Panc1 (cell line): ENCODE measurements at regions not wholly inside any gene's neighbourhood (a gene's known extent, or its start where the extent isn't known, plus 50 kb on each side); places are given as distances from the start of the nearest gene placed in this dataset.

Experiments used
- ATAC-seq: fragments of 200-7000 bp; cut with Tn5 transposase; 2 replicates; pipeline ENCODE4 v1.9.1; 2020; ENCODE audit warnings: mild to moderate bottlenecking, moderate library complexity
- BruUV-seq: library from RNA; stranded (reverse); fragments of 400-500 nt; replicated peaks from 2 replicates; lab custom pipeline; 2021; lab: Mats Ljungman, UMichigan
- CTCF ChIA-PET: fragments of 300-600 bp; sonication (Branson Sonifier 250); formaldehyde crosslinking; loops from one replicate; lab custom pipeline; 2022; ENCODE audit warnings: antibody characterized with exemption; lab: Charles Lee
- POLR2A ChIA-PET: fragments of 300-600 bp; sonication (Branson Sonifier 250); formaldehyde crosslinking; loops from one replicate; lab custom pipeline; 2022; ENCODE audit warnings: antibody characterized with exemption; lab: Charles Lee
- DNase-seq: peaks from one replicate; pipeline ENCODE4 v3.0.0-alpha.2; 2010; ENCODE audit warnings: low read depth, low spot score
- H3K27ac ChIP-seq: 2 replicates; pipeline ENCODE4 v1.5.1; 2011; ENCODE audit warnings: mild to moderate bottlenecking, low read length, inconsistent platforms
- H3K27me3 ChIP-seq: fragments of 200-500 bp; sonication (Bioruptor generic); 2 replicates; pipeline ENCODE4 v1.6.0; 2014; ENCODE audit warnings: low read length, inconsistent platforms; ENCODE audit not compliant: control insufficient read depth, insufficient read depth
- H3K36me3 ChIP-seq: fragments of 200-500 bp; sonication (Bioruptor generic); 2 replicates; pipeline ENCODE4 v1.5.1; 2014; ENCODE audit warnings: inconsistent platforms, mild to moderate bottlenecking, low read length, moderate library complexity; ENCODE audit not compliant: control insufficient read depth, insufficient read depth
- H3K4me1 ChIP-seq: 2 replicates; pipeline ENCODE4 v1.5.1; 2011; ENCODE audit warnings: inconsistent platforms, mild to moderate bottlenecking, low read length, moderate library complexity; ENCODE audit not compliant: control insufficient read depth, insufficient read depth
- H3K4me3 ChIP-seq, 2 experiments: 2 replicates each; pipeline ENCODE4 v1.5.1; 2011 to 2012; ENCODE audit warnings: low read depth in 2 of 2, low read length in 2 of 2, mild to moderate bottlenecking in 2 of 2, inconsistent platforms in 1 of 2, moderate library complexity in 1 of 2
- H3K9me3 ChIP-seq: fragments of 200-500 bp; sonication (Bioruptor generic); 2 replicates; pipeline ENCODE4 v1.5.1; 2014; ENCODE audit warnings: low read depth, mild to moderate bottlenecking, inconsistent platforms, low read length, moderate library complexity; ENCODE audit not compliant: control insufficient read depth, insufficient read depth
- CTCF ChIP-seq: fragments of 450-650 bp; IDR thresholded peaks from 2 replicates; pipeline ENCODE4 v1.5.1; 2017; ENCODE audit warnings: mild to moderate bottlenecking
- POLR2AphosphoS5 ChIP-seq: IDR thresholded peaks from 2 replicates; pipeline ENCODE4 v1.6.1; 2012; ENCODE audit warnings: mild to moderate bottlenecking, low read depth, low read length, moderate library complexity
- REST ChIP-seq, 2 experiments: IDR thresholded peaks; 2 replicates each; pipeline ENCODE4 v1.6.1; 2011 to 2012; ENCODE audit warnings: low read depth in 2 of 2, control low read depth in 1 of 2, low read length in 1 of 2, mild to moderate bottlenecking in 1 of 2, moderate library complexity in 1 of 2; ENCODE audit not compliant: insufficient read depth in 1 of 2
- SIN3A ChIP-seq: IDR thresholded peaks from 2 replicates; pipeline ENCODE4 v1.6.1; 2012; ENCODE audit warnings: low read depth, mild to moderate bottlenecking, low read length, moderate library complexity, borderline replicate concordance; ENCODE audit not compliant: insufficient read depth
- TCF7L2 ChIP-seq: IDR thresholded peaks from 2 replicates; pipeline ENCODE4 v1.6.1; 2011; ENCODE audit warnings: mild to moderate bottlenecking, low read depth, low read length, inconsistent platforms
- in situ Hi-C: cut with HindIII; loops from 2 replicates; pipeline ENCODE4 v1.10.0; 2016; ENCODE audit warnings: low sequenced_read_pairs, low pct_unique_long_range_greater_than_20kb
- intact Hi-C: fragments of 100-400 bp; cut with micrococcal nuclease; formaldehyde crosslinking; loops from one replicate; pipeline ENCODE4 v1.10.0; 2022; ENCODE audit not compliant: unreplicated experiment

- DNase-seq (no peak), ATAC-seq (no peak)
- ChIA-PET CTCF (no interaction called here), POLR2A (no interaction called here)
- Histone ChIP-seq H3K27ac (no peak overlapping the region), H3K4me3 (no peak overlapping the region), H3K27me3 (no peaks in the 10 kb centered on the region; the same call in 1 of the 2 replicates), H3K36me3 (no peaks in the 10 kb centered on the region), H3K9me3 (no peaks in the 10 kb centered on the region), H3K4me1 (no peaks in the 10 kb centered on the region)
- in situ Hi-C loops, result no loop called here
- BruUV-seq, result no TSS peak
- TF ChIP-seq SIN3A (no peak), POLR2AphosphoS5 (no peak), REST (IDR thresholded peaks at IDR 0.05; ENCODE audit: insufficient read depth in 1 of 2, low read depth in 2 of 2, low read length in 1 of 2) (no peak), TCF7L2 (no peak), CTCF (no peak)
- intact Hi-C loops, result no loop called here
Observed at GRCh38 chr20:47929368-47930115, 144.3 kb upstream of the SULF2 start.

GRCh38 chr20:47927944-47928343 lies 142.7 kb upstream of the SULF2 start:
- H3K27ac ChIP-seq, result no peak overlapping the region
- intact Hi-C loops, result no loop called here
- ChIA-PET POLR2A (no interaction called here), CTCF (no interaction called here)
- H3K9me3 ChIP-seq, result no peaks in the 10 kb centered on the region
- in situ Hi-C loops, result no loop called here
- no peak for ATAC-seq
- TF ChIP-seq REST (IDR thresholded peaks at IDR 0.05; ENCODE audit: insufficient read depth in 1 of 2, low read depth in 2 of 2, low read length in 1 of 2) (no peak), POLR2AphosphoS5 (no peak), CTCF (no peak)
- no peak overlapping the region for H3K4me3 ChIP-seq
- peaks cover 4% of the 10 kb centered on the region; the same call in 1 of the 2 replicates for H3K27me3 ChIP-seq
- BruUV-seq, result no TSS peak
- no peaks in the 10 kb centered on the region for H3K4me1 ChIP-seq
- no peak for DNase-seq
- no peaks in the 10 kb centered on the region for H3K36me3 ChIP-seq
